Central memory CD8-positive, alpha-beta T cell (primary cell): ENCODE measurements at regions not wholly inside any gene's neighbourhood (a gene's known extent, or its start where the extent isn't known, plus 50 kb on each side); places are given as distances from the start of the nearest gene placed in this dataset.
"Not testable (repeated sequence)": the region's sequence is repeated elsewhere in the genome, so short reads cannot be mapped to it uniquely, and the experiment has no call there.

Source experiments
- ATAC-seq: fragments of 150-1000 bp; cut with Tn5 transposase; replicated peaks from 2 replicates; pipeline ENCODE4 v1.10.0; 2022; ENCODE audit warnings: mild to moderate bottlenecking, moderate FRiP score, moderate number of reproducible peaks; ENCODE audit not compliant: poor library complexity, severe bottlenecking; ENCODE audit errors: extremely low read depth
- DNase-seq, 2 donors: peaks; one replicate each; pipeline ENCODE4 v3.0.0; 2021; ENCODE audit warnings: low spot score in 2 of 2
- H3K27ac Mint-ChIP-seq: one replicate; pipeline ENCODE4 v1.8.0; 2022; ENCODE audit warnings: low read depth, mild to moderate bottlenecking, moderate library complexity, mixed read lengths
- H3K27me3 Mint-ChIP-seq: one replicate; pipeline ENCODE4 v1.8.0; 2022; ENCODE audit warnings: mixed read lengths
- H3K36me3 Mint-ChIP-seq: one replicate; pipeline ENCODE4 v1.8.0; 2022; ENCODE audit warnings: mild to moderate bottlenecking, moderate library complexity, mixed read lengths; ENCODE audit not compliant: insufficient read depth
- H3K4me1 Mint-ChIP-seq: one replicate; pipeline ENCODE4 v1.8.0; 2022; ENCODE audit warnings: mixed read lengths
- H3K4me3 Mint-ChIP-seq: one replicate; pipeline ENCODE4 v1.8.0; 2022; ENCODE audit warnings: mild to moderate bottlenecking, moderate library complexity, mixed read lengths
- H3K9me3 Mint-ChIP-seq: one replicate; pipeline ENCODE4 v1.8.0; 2022; ENCODE audit warnings: mixed read lengths

- ATAC-seq, result peak; percentile 24
- DNase-seq, H3K36me3 Mint-ChIP-seq, H3K27ac Mint-ChIP-seq, H3K9me3 Mint-ChIP-seq: not testable (repeated sequence)
- H3K27me3 Mint-ChIP-seq, result peaks cover 100% of the 10 kb centered on the region
- H3K4me1 Mint-ChIP-seq, result peaks cover 11% of the 10 kb centered on the region
- peak overlapping the region; percentile 81 for H3K4me3 Mint-ChIP-seq
Observed at GRCh38 chr9:33676194-33676745, 119.1 kb upstream of the PRSS3 start.

GRCh38 chr9:33676746-33677505 is 118.4 kb upstream of the PRSS3 start:
- DNase-seq, result no peak
- peaks cover 11% of the 10 kb centered on the region for H3K4me1 Mint-ChIP-seq
- ATAC-seq, result peak; percentile 49
- H3K9me3 Mint-ChIP-seq, result no peaks in the 10 kb centered on the region
- peaks cover 2% of the 10 kb centered on the region for H3K36me3 Mint-ChIP-seq
- H3K4me3 Mint-ChIP-seq, result peak overlapping the region; percentile 81
- peaks cover 100% of the 10 kb centered on the region for H3K27me3 Mint-ChIP-seq
- H3K27ac Mint-ChIP-seq, result no peak overlapping the region

- ATAC-seq (no peak), DNase-seq (no peak)
- H3K27me3 Mint-ChIP-seq, result peaks cover 100% of the 10 kb centered on the region
- peaks cover 11% of the 10 kb centered on the region for H3K4me1 Mint-ChIP-seq
- H3K9me3 Mint-ChIP-seq, result no peaks in the 10 kb centered on the region
- peak overlapping the region; percentile 81 for H3K4me3 Mint-ChIP-seq
- peaks cover 2% of the 10 kb centered on the region for H3K36me3 Mint-ChIP-seq
- no peak overlapping the region for H3K27ac Mint-ChIP-seq
Observed at GRCh38 chr9:33677506-33677809, 117.9 kb upstream of the PRSS3 start.

- Mint-ChIP-seq H3K27ac (no peak overlapping the region), H3K36me3 (no peaks in the 10 kb centered on the region), H3K4me3 (no peak overlapping the region), H3K27me3 (peaks cover 100% of the 10 kb centered on the region), H3K9me3 (no peaks in the 10 kb centered on the region), H3K4me1 (peaks cover 11% of the 10 kb centered on the region)
- ATAC-seq (no peak), DNase-seq (no peak)
Observed at GRCh38 chr9:33677961-33678360, 117.4 kb upstream of the PRSS3 start.

GRCh38 chr9:33682551-33682950 is 112.8 kb upstream of the PRSS3 start:
- H3K27me3 Mint-ChIP-seq, result peaks cover 91% of the 10 kb centered on the region
- ATAC-seq, result no peak
- no peaks in the 10 kb centered on the region for H3K9me3 Mint-ChIP-seq

GRCh38 chr9:33684831-33685230 is 110.5 kb upstream of the PRSS3 start:
- no peak for ATAC-seq
- no peaks in the 10 kb centered on the region for H3K4me1 Mint-ChIP-seq
- H3K27me3 Mint-ChIP-seq, result peaks cover 84% of the 10 kb centered on the region
- H3K36me3 Mint-ChIP-seq, result no peaks in the 10 kb centered on the region
- no peaks in the 10 kb centered on the region for H3K9me3 Mint-ChIP-seq
- no peak for DNase-seq
- H3K27ac Mint-ChIP-seq, result no peak overlapping the region
- H3K4me3 Mint-ChIP-seq, result no peak overlapping the region

More at GRCh38 chr9:33682551-33682950, 112.8 kb upstream of the PRSS3 start:
- Mint-ChIP-seq H3K27ac (no peak overlapping the region), H3K36me3 (no peaks in the 10 kb centered on the region), H3K4me3 (no peak overlapping the region), H3K4me1 (peaks cover under 1% of the 10 kb centered on the region)
- DNase-seq, result no peak

- Mint-ChIP-seq H3K4me1 (peaks cover 5% of the 10 kb centered on the region), H3K4me3 (no peak overlapping the region), H3K9me3 (no peaks in the 10 kb centered on the region), H3K27ac (no peak overlapping the region), H3K36me3 (no peaks in the 10 kb centered on the region), H3K27me3 (peaks cover 75% of the 10 kb centered on the region)
- ATAC-seq (no peak), DNase-seq (no peak)
Observed at GRCh38 chr9:33686942-33687341, 108.4 kb upstream of the PRSS3 start.

GRCh38 chr9:33687779-33688178 is 107.6 kb upstream of the PRSS3 start:
- no peaks in the 10 kb centered on the region for H3K9me3 Mint-ChIP-seq
- ATAC-seq, result no peak
- DNase-seq, result no peak
- no peaks in the 10 kb centered on the region for H3K36me3 Mint-ChIP-seq
- peaks cover 5% of the 10 kb centered on the region for H3K4me1 Mint-ChIP-seq
- peaks cover 72% of the 10 kb centered on the region for H3K27me3 Mint-ChIP-seq
- no peak overlapping the region for H3K27ac Mint-ChIP-seq
- no peak overlapping the region for H3K4me3 Mint-ChIP-seq

- H3K4me3 Mint-ChIP-seq, result no peak overlapping the region
- no peak for ATAC-seq
Observed at GRCh38 chr9:33690143-33690933, 105.0 kb upstream of the PRSS3 start.

GRCh38 chr9:33695299-33695698 is 100.1 kb upstream of the PRSS3 start:
- H3K27ac Mint-ChIP-seq, result no peak overlapping the region
- H3K27me3 Mint-ChIP-seq, result peaks cover 84% of the 10 kb centered on the region
- no peaks in the 10 kb centered on the region for H3K9me3 Mint-ChIP-seq
- DNase-seq, result no peak
- no peaks in the 10 kb centered on the region for H3K36me3 Mint-ChIP-seq
- ATAC-seq, result no peak
- H3K4me3 Mint-ChIP-seq, result no peak overlapping the region
- H3K4me1 Mint-ChIP-seq, result peaks cover 3% of the 10 kb centered on the region

More at GRCh38 chr9:33690143-33690933, 105.0 kb upstream of the PRSS3 start:
- Mint-ChIP-seq H3K9me3 (no peaks in the 10 kb centered on the region), H3K4me1 (peaks cover 5% of the 10 kb centered on the region), H3K36me3 (no peaks in the 10 kb centered on the region), H3K27me3 (peaks cover 72% of the 10 kb centered on the region), H3K27ac (no peak overlapping the region)
- no peak for DNase-seq

GRCh38 chr9:33695856-33696255 is 99.5 kb upstream of the PRSS3 start:
- Mint-ChIP-seq H3K9me3 (no peaks in the 10 kb centered on the region), H3K27me3 (peaks cover 78% of the 10 kb centered on the region), H3K27ac (no peak overlapping the region), H3K4me3 (no peak overlapping the region), H3K36me3 (no peaks in the 10 kb centered on the region), H3K4me1 (no peaks in the 10 kb centered on the region)
- ATAC-seq (no peak), DNase-seq (no peak)

- DNase-seq (no peak), ATAC-seq (no peak)
- H3K4me3 Mint-ChIP-seq, result no peak overlapping the region
- H3K27ac Mint-ChIP-seq, result no peak overlapping the region
- H3K27me3 Mint-ChIP-seq, result peaks cover 76% of the 10 kb centered on the region
- H3K4me1 Mint-ChIP-seq, result no peaks in the 10 kb centered on the region
- no peaks in the 10 kb centered on the region for H3K36me3 Mint-ChIP-seq
- H3K9me3 Mint-ChIP-seq, result no peaks in the 10 kb centered on the region
Observed at GRCh38 chr9:33697171-33697570, 98.2 kb upstream of the PRSS3 start.

- Mint-ChIP-seq H3K36me3 (no peaks in the 10 kb centered on the region), H3K4me1 (no peaks in the 10 kb centered on the region), H3K27me3 (peaks cover 69% of the 10 kb centered on the region), H3K9me3 (no peaks in the 10 kb centered on the region), H3K4me3 (no peak overlapping the region), H3K27ac (no peak overlapping the region)
- no peak for DNase-seq
- no peak for ATAC-seq
Observed at GRCh38 chr9:33698267-33698666, 97.1 kb upstream of the PRSS3 start.
